ENCODE measurements at regions not wholly inside any gene's neighbourhood (a gene's known extent, or its start where the extent isn't known, plus 50 kb on each side); places are given as distances from the start of the nearest gene placed in this dataset.

DNA sequence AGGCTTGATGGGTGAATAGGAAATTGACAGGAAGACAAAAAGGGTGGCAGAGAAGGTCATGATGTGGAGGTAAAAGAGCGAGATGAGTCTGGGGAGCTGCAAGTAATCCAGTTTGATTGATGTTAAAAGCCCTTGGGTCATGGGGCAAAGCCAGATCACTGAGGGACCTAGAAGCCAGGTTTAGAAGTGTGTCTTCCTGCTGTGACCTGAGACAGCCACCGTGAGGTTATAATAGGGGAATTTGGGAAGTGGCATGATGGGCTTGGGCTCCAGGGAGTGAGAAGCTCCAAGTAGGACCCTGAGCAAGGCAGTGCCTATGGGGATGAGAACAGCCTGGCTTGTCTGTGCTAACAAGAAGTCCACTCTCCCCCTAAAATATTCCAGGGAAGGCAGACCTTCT, 298.5 kb downstream of the RPLP1 start:
- Histone ChIP-seq H3K4me1 (no peaks in the 10 kb centered on the region), H3K4me3 (no peak overlapping the region), H3K4me2 (no peak overlapping the region), H3K9me3 (peaks cover 18% of the 10 kb centered on the region), H3K27ac (no peak overlapping the region)
- DNase-seq (ENCODE audit: low read depth in 1 of 2, low spot score in 1 of 2) (no peak), ATAC-seq (no peak), FAIRE-seq (no peak)
- CTCF ChIA-PET = interaction anchor here (0.8 to 1.2 kb wide), 3 partner anchors 54 to 275 kb away, joined by 3 to 4 read pairs (median 4); no protein-coding TSS in a partner anchor
- POLR2A ChIA-PET = no interaction called here
- WGBS (ENCODE audit: missing lambda C conversion rate) = 31% methylated on average over 2 of the region's 2 CpGs
- TF ChIP-seq HOXB5 (CRISPR knock-in tag; IDR thresholded peaks at IDR 0.05) = no peak
- TF ChIP-seq EHMT2 (IDR thresholded peaks at IDR 0.05; ENCODE audit: low read depth) = no peak
- TF ChIP-seq, protein P1, sequence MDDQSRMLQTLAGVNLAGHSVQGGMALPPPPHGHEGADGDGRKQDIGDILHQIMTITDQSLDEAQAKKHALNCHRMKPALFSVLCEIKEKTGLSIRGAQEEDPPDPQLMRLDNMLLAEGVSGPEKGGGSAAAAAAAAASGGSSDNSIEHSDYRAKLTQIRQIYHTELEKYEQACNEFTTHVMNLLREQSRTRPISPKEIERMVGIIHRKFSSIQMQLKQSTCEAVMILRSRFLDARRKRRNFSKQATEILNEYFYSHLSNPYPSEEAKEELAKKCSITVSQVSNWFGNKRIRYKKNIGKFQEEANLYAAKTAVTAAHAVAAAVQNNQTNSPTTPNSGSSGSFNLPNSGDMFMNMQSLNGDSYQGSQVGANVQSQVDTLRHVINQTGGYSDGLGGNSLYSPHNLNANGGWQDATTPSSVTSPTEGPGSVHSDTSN (IDR thresholded peaks at IDR 0.05) = no peak
- TF ChIP-seq, protein P2, sequence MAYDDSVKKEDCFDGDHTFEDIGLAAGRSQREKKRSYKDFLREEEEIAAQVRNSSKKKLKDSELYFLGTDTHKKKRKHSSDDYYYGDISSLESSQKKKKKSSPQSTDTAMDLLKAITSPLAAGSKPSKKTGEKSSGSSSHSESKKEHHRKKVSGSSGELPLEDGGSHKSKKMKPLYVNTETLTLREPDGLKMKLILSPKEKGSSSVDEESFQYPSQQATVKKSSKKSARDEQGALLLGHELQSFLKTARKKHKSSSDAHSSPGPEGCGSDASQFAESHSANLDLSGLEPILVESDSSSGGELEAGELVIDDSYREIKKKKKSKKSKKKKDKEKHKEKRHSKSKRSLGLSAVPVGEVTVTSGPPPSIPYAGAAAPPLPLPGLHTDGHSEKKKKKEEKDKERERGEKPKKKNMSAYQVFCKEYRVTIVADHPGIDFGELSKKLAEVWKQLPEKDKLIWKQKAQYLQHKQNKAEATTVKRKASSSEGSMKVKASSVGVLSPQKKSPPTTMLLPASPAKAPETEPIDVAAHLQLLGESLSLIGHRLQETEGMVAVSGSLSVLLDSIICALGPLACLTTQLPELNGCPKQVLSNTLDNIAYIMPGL (CRISPR knock-in tag; IDR thresholded peaks at IDR 0.05; ENCODE audit: borderline replicate concordance) = no peak
- no peak for TF ChIP-seq RAD21 (conservative IDR thresholded peaks at IDR 0.05 in 1 of 2, IDR thresholded peaks at IDR 0.05 in 1 of 2)
- no peak for TF ChIP-seq ELK1 (IDR thresholded peaks at IDR 0.05; ENCODE audit: low read depth, low read length)
- no peak for TF ChIP-seq MAX (IDR thresholded peaks at IDR 0.05)
- TF ChIP-seq MAZ (IDR thresholded peaks at IDR 0.05; ENCODE audit: borderline replicate concordance, low read depth, low read length) = no peak
- TF ChIP-seq, protein P3, sequence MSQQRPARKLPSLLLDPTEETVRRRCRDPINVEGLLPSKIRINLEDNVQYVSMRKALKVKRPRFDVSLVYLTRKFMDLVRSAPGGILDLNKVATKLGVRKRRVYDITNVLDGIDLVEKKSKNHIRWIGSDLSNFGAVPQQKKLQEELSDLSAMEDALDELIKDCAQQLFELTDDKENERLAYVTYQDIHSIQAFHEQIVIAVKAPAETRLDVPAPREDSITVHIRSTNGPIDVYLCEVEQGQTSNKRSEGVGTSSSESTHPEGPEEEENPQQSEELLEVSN (IDR thresholded peaks at IDR 0.05; ENCODE audit: borderline replicate concordance, low read depth) = no peak
- no peak for TF ChIP-seq HES2 (IDR thresholded peaks at IDR 0.05)

DNA sequence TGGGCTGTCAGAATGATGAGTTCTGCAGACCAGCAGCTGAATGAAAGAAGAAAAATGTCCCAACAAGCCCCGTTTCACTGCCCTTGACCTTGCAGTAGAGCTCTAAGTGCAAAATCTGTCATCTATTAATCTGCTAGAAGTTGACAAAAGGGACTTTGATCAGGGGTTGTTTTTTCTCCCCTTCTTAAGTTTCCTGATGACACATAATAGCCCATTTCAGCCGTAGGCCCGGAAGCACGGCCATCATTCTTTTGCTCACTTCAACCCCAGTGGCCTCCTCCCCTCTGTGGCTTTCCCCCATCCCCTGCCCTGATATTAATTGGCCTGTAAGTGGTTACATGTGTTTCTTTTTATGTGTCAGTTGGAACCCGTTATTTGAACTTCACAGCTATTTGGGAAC, 298.9 kb downstream of the RPLP1 start:
- CTCF ChIA-PET = interaction anchor here (0.8 to 1.1 kb wide), 2 partner anchors 53 to 176 kb away, joined by 3 to 4 read pairs; no protein-coding TSS in a partner anchor
- POLR2A ChIA-PET = no interaction called here

More for the DNA sequence above, 298.9 kb downstream of the RPLP1 start:
- no peak for FAIRE-seq
- no peak for DNase-seq (ENCODE audit: low read depth in 1 of 2, low spot score in 1 of 2)
- no peak overlapping the region for H3K27ac ChIP-seq
- no peak overlapping the region for H3K4me3 ChIP-seq
- H3K9me3 ChIP-seq = peaks cover 18% of the 10 kb centered on the region
- TF ChIP-seq, protein P4, sequence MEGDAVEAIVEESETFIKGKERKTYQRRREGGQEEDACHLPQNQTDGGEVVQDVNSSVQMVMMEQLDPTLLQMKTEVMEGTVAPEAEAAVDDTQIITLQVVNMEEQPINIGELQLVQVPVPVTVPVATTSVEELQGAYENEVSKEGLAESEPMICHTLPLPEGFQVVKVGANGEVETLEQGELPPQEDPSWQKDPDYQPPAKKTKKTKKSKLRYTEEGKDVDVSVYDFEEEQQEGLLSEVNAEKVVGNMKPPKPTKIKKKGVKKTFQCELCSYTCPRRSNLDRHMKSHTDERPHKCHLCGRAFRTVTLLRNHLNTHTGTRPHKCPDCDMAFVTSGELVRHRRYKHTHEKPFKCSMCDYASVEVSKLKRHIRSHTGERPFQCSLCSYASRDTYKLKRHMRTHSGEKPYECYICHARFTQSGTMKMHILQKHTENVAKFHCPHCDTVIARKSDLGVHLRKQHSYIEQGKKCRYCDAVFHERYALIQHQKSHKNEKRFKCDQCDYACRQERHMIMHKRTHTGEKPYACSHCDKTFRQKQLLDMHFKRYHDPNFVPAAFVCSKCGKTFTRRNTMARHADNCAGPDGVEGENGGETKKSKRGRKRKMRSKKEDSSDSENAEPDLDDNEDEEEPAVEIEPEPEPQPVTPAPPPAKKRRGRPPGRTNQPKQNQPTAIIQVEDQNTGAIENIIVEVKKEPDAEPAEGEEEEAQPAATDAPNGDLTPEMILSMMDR (IDR thresholded peaks at IDR 0.05) = no peak
- no peak for TF ChIP-seq JUNB (IDR thresholded peaks at IDR 0.05)
- TF ChIP-seq HOXA7 (CRISPR knock-in tag; IDR thresholded peaks at IDR 0.05) = no peak
- TF ChIP-seq NPAS2 (CRISPR knock-in tag; IDR thresholded peaks at IDR 0.05; ENCODE audit: borderline replicate concordance) = no peak
- no peak for TF ChIP-seq HES2 (IDR thresholded peaks at IDR 0.05)
- no peak for TF ChIP-seq HOXB5 (CRISPR knock-in tag; IDR thresholded peaks at IDR 0.05)
- TF ChIP-seq MAX (IDR thresholded peaks at IDR 0.05) = no peak
- no peak for TF ChIP-seq USF2 (IDR thresholded peaks at IDR 0.05)
- TF ChIP-seq ZSCAN20 (CRISPR knock-in tag; IDR thresholded peaks at IDR 0.05) = no peak
- TF ChIP-seq HEYL (CRISPR knock-in tag; IDR thresholded peaks at IDR 0.05) = no peak
- no peak for TF ChIP-seq ESRRA (IDR thresholded peaks at IDR 0.05; ENCODE audit: borderline replicate concordance, low read length)
- no peak for TF ChIP-seq RFX5 (IDR thresholded peaks at IDR 0.05)
- TF ChIP-seq, protein P1 (IDR thresholded peaks at IDR 0.05) = no peak
- TF ChIP-seq ELK1 (IDR thresholded peaks at IDR 0.05; ENCODE audit: low read depth, low read length) = no peak
- no peaks in the 10 kb centered on the region for H3K4me1 ChIP-seq
- ATAC-seq = no peak
- no peak overlapping the region for H3K4me2 ChIP-seq
- WGBS (ENCODE audit: missing lambda C conversion rate) = 45% methylated on average over 5 of the region's 5 CpGs
